ENCODE measurements at regions not wholly inside any gene's neighbourhood (a gene's known extent, or its start where the extent isn't known, plus 50 kb on each side); places are given as distances from the start of the nearest gene placed in this dataset.
A peak's percentile ranks its signal among the peaks of the same experiment; 100 is the strongest.
"Not testable (repeated sequence)": the region's sequence is repeated elsewhere in the genome, so short reads cannot be mapped to it uniquely, and the experiment has no call there.

DNA sequence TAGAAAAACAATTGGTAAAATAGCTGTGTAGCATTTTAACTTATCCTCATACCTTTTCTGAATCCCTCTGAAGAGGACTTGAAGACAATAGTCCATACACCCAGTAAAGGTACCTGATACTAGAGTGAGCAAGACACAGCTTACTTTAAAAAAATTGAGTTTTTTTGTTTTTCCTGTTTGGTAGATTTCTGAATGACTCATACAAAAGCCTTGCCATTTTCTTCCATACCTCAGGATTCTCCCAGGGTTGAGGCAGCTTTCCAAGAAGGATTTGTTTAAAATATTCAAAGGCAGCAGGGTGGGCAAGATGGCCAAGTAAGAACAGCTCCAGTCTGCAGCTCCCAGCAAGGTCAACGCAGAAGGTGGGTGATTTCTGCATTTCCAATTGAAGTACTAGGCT lies 551.0 kb upstream of the LRATD1 start:
- intact Hi-C loops (cut with DNase I, micrococcal nuclease), result no loop called here
- no peak for ATAC-seq
- DNase-seq, result no peak

DNA sequence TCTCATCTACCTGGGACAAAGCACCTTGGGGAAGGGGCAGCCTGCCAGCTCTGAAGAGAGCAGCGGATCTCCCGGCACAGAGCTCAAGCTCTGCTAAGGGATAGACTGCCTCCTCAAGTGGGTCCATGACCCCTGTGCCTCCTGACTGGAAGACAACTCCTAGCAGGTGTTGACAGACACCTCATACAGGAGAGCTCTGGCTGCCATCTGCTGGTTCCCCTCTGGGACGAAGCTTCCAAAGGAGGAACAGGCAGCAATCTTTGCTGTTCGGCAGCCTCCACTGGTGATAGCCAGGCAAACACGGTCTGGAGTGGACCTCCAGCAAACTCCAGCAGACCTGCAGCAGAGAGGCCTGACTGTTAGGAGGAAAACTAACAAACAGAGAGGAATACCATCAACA lies 549.9 kb upstream of the LRATD1 start:
- intact Hi-C loops (cut with DNase I, micrococcal nuclease), result no loop called here
- no peak for DNase-seq
- ATAC-seq, result no peak

DNA sequence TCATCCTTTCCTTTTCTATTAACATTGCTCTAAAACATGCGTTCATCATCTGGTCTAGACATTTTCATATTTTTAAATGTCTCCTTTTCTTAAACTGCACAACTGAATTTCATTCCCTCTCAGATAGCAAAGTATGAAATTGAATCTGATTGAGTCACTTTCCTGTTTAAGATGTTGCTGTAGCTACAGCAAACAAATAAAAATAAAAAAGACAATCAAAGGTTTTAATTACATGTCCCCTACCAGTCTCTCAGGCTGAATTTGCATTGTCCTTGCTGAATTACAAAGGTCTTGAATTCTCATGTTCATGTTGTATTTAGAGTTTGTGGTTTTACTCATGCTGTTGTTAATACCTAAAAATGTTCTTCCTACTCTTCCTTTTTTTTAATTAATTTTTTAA lies 537.9 kb upstream of the LRATD1 start:
- DNase-seq (no peak), ATAC-seq (no peak)
- intact Hi-C loops (cut with DNase I, micrococcal nuclease), result no loop called here

GRCh38 chr2:14099101-14099500 lies 533.4 kb upstream of the LRATD1 start:
- ATAC-seq; intact Hi-C loops (cut with DNase I, micrococcal nuclease); DNase-seq: not testable (repeated sequence)

DNA sequence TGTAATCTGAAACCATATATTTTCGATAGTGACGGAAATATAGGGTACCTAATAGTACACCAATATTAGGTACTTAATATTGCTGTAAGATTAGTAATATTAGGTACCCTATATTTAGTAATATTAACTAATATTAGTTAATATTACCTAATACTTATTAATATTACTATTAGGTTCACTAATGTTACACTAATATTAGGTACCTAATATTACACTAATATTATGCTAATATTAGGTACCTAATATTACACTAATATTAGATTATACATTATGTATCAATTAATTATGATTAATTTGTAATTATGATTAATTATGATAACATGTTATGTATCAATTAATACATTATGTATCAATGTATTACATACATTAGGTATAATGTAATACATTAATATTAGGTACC lies 518.2 kb upstream of the LRATD1 start:
- no peak for DNase-seq
- intact Hi-C loops (cut with DNase I, micrococcal nuclease), result no loop called here
- no peak for ATAC-seq

DNA sequence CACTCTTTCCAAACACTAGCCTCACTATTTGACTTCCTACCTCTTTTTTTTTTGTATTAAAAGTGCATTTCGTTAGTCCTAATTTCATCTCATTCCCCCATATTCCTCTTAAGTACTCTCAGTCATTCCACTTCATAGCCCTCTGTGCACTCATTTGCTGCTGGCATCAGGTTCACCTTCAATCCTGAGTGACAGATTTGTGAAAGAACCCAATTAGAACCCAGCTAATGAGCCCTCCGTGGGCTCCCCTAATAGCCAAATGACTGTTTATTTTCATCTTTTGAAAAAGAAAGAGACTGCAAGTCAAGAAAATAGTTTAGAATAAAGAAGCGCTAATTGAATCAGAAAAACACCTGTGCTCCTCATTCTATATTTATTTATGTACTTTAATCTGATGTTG lies 512.1 kb upstream of the LRATD1 start:
- intact Hi-C loops (cut with DNase I, micrococcal nuclease), result no loop called here
- DNase-seq (no peak), ATAC-seq (no peak)

GRCh38 chr2:14123436-14124103 lies 508.9 kb upstream of the LRATD1 start:
- ATAC-seq (no peak), DNase-seq (no peak)
- intact Hi-C loops (cut with DNase I, micrococcal nuclease), result no loop called here

GRCh38 chr2:14125624-14126293 lies 506.8 kb upstream of the LRATD1 start:
- no peak for DNase-seq
- intact Hi-C loops (cut with DNase I, micrococcal nuclease), result no loop called here
- ATAC-seq, result no peak

DNA sequence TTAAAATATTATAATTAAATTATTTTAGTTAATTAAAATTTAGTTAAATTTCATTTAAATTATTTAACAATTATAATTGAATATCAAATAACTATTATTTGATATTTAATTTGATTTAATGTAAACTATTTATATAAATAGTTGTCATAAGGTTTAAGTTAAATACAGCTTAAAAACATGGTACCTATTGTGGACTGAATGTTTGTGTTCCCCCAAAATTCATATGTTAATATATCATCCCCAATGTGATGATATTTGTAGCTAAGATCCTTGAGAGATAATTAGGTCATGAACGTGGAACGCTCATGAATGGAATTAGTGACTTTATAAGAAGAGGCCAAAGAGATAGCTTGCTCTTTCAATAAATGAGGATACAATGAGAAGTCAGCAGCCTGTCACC lies 505.7 kb upstream of the LRATD1 start:
- no peak for DNase-seq
- intact Hi-C loops (cut with DNase I, micrococcal nuclease), result no loop called here
- no peak for ATAC-seq

DNA sequence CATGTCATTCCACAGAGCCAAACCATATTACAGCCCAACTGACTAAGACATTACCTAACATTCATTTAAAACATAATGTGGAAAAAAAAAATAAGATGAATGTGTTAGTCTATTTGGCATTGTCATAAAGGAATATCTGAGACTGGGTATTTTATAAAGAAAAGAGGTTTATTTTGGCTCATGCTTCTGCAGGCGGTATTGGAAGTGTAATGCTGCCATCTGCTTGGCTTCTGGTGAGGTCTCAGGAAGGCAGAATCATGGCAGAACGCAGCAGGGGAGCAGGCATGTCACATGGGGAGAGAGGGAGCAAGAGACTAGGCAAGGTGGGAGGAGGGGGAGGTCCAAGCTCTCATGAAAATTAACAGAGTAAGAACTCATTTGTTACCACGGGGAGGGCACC lies 504.8 kb upstream of the LRATD1 start:
- DNase-seq, result no peak
- no peak for ATAC-seq
- intact Hi-C loops (cut with DNase I, micrococcal nuclease), result no loop called here

DNA sequence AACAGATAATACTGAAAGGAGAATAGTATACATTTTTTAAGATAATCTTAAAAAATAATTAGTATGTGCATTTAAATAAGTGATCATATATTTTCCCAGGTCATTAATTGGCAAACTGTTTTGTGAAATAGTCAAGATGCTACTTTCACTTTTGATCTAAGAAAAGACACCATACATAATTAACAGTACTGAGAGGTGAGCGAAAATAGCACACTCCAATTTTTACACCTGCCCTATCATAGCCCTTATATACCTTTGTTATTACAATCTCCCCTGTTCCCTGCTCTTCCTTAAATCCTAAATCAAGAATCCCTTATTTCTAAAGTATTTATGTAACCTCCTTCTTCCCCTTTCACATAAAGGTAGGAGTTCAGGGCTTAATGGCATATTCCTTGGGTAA lies 500.1 kb upstream of the LRATD1 start:
- no peak for ATAC-seq
- intact Hi-C loops (cut with DNase I, micrococcal nuclease), result no loop called here
- DNase-seq, result no peak

GRCh38 chr2:14134771-14135170 lies 497.7 kb upstream of the LRATD1 start:
- intact Hi-C loops (cut with DNase I, micrococcal nuclease), result no loop called here
- ATAC-seq (no peak), DNase-seq (no peak)

DNA sequence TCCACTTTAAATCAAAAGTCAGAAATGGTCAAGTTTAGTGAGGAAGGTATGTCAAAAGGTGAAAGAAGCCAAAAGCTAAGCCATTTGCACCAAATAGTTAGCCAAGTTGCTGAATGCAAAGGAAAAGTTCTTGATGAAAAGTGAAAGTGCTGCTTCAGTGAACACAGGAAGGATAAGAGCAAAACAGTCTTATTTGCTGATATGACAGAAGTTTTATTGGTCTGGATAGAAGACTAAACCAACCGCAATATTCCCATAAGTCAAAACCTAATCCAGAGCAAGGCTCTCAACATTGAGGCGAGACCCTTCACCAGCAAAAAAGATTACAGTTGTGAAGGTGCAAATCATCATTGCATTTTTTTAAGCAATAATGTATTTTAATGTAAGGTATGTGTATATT lies 496.5 kb upstream of the LRATD1 start:
- intact Hi-C loops (cut with DNase I, micrococcal nuclease), result no loop called here
- ATAC-seq, result no peak
- no peak for DNase-seq

DNA sequence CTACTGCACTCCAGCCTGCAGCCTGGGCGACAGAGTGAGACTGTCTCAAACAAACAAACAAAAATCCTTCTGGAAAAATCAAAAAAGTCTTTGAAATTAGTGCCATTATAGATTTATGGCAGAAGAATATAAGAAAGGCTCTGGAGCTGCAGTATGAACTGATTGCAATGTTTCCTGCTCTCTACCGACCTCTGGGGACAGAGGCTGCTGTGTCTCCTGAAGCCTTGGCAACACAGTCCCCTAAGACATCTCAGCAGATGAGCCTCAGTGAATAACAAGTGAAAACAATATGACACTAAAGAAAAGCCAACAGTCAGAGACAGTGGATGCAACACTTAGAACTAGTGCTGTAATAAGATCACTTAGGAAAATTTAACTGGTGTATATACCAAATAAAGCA lies 494.9 kb upstream of the LRATD1 start:
- ATAC-seq (peak; percentile 34), DNase-seq (no peak)
- intact Hi-C loops (cut with DNase I, micrococcal nuclease), result no loop called here

- no peak for DNase-seq
- ATAC-seq, result no peak
- intact Hi-C loops (cut with DNase I, micrococcal nuclease), result no loop called here
Measured at GRCh38 chr2:14140009-14140550, 492.4 kb upstream of the LRATD1 start.

DNA sequence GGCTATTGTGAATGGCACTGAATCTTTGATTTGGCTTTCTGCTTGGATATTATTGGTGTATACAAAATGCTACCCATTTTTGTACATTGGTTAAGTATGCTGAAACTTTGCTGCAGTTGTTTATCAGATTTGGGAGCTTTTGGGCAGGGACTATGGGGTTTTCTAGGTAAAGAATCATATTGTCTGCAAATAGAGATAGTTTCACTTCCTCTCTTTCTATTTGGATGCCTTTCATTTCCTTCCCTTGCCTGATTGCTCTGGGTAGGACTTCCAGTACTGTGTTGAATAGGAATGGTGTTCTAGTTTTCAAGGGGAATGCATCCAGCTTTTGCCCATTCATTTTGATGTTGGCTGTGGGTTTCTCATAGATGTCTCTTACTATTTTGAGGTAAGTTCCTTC lies 489.1 kb upstream of the LRATD1 start:
- no peak for DNase-seq
- intact Hi-C loops (cut with DNase I, micrococcal nuclease), result no loop called here
- no peak for ATAC-seq

DNA sequence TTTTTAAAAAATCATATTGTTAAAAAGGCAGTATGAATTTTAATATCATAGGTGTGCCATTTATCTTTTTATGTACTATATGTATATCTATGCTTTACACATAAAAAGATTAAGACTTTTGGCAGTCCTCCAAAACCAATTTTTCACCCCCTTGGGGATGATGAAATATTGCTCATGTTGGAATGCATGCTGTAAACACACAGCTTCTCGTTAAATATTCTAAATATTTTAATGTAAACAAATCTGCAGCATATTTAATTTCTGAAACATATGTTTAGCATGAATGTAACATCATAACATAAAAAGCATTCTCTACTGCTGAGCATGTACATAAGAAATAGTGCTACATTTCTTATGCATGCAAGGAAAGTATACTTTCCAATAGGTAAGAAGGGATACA lies 484.3 kb upstream of the LRATD1 start:
- ATAC-seq (no peak), DNase-seq (no peak)
- intact Hi-C loops (cut with DNase I, micrococcal nuclease), result no loop called here

DNA sequence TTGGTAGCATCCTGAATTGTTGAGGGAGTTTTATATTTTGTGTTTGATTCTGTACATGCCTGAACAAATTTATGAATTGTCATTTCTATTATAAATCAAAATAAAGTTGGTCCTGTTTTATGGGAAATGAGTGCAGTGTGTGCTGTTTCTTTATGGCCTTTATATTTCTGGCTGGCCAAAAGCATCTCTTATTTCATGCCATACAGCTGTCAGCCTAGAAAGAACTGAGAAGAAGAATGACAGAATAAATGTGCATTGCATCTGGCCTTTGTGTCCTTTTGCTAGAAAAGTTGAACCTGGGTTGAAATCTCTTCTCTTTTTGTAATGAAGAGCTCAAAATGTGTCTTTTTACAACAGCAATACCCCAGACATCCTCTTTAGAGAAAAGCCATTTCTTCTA lies 474.7 kb upstream of the LRATD1 start:
- intact Hi-C loops (cut with DNase I, micrococcal nuclease), result no loop called here
- ATAC-seq, result no peak
- no peak for DNase-seq

DNA sequence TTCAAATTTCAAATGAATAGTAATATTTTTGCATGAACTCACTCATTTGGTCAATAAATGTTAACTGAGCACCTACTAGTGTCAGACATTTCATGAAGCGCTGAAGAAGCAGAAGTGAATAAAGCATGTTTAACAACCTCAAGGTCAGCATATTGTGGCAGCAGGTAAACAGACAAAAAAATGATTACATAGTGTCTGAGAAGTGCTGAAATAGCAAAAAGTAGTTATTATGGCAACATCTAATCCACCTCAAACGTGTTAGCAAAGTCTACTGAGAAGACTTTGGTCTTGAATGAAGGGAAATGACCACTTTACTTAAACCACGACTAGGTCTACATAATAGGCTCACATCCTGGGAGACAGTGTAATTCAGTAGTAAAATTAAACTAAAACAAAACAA lies 452.2 kb upstream of the LRATD1 start:
- no peak for DNase-seq
- intact Hi-C loops (cut with DNase I, micrococcal nuclease), result no loop called here
- ATAC-seq, result no peak

DNA sequence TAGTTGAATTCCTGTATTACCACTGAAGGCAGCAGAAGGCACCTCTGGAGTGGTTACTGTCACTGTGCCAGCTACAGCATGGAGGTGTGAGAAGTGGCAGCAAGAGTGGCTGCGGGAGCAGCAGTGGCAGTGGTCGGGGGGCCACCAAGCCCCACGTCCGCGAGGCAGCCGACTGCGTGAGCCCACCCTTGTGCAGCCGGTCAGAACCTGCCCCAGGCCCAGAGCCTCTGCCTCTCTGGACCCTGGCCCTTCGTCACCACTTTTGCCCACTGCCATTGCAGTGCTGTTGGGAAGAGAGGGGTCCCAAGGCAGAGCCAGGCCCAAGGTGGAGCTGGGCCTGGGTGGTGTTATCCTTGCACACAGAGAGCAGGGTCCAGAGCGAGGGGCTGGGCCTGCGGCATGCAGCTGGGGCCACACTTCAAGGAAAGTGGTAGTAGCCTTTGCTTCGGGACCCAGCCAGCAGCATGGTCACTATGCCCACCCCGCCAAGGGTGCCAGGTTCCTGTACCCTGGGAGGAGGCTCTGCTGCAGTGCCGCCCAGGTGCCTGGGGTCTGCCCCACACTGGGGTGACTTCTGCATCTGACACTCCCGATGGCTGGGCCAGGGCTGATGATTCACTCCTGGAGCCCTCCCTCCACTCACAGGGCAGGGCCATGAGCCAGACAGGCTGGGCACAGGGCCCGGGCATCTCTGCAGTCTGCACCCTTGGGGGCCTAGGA lies 450.1 kb upstream of the LRATD1 start:
- intact Hi-C loops (cut with DNase I, micrococcal nuclease), result no loop called here
- DNase-seq (no peak), ATAC-seq (no peak)

All from left colon (tissue), 2 donors.